CD14-positive monocyte (primary cell): ENCODE measurements at regions not wholly inside any gene's neighbourhood (a gene's known extent, or its start where the extent isn't known, plus 50 kb on each side); places are given as distances from the start of the nearest gene placed in this dataset.

Source experiments
- DNase-seq, 3 donors: peaks; one replicate each; pipeline ENCODE4 v3.0.0-alpha.2; 2011 to 2022
- H2AFZ ChIP-seq: 2 replicates; pipeline ENCODE4 v1.6.0; 2012; ENCODE audit warnings: mild to moderate bottlenecking, low read depth, low read length, inconsistent platforms; ENCODE audit not compliant: insufficient read depth, poor library complexity, severe bottlenecking
- H3K27ac ChIP-seq, 2 donors: 1 replicate in 1 of 2; 2 replicates in 1 of 2; pipeline ENCODE4 v1.5.1; 2012 to 2013; ENCODE audit warnings: low read length in 2 of 2, control low read depth in 1 of 2, inconsistent platforms in 1 of 2, low read depth in 1 of 2, mild to moderate bottlenecking in 1 of 2
- H3K27me3 ChIP-seq, 2 donors: one replicate each; pipeline versions ENCODE4 v1.6.0 to v1.6.1; 2011 to 2013; ENCODE audit warnings: low read length in 2 of 2; ENCODE audit not compliant: control insufficient read depth in 2 of 2, insufficient read depth in 2 of 2
- H3K36me3 ChIP-seq, 2 donors: replicated peaks in 1 of 2; 1 replicate in 1 of 2; 2 replicates in 1 of 2; pipeline versions ENCODE4 v1.5.1 to v1.6.1; 2012 to 2013; ENCODE audit warnings: low read length in 2 of 2, control low read depth in 1 of 2, inconsistent platforms in 1 of 2, mild to moderate bottlenecking in 1 of 2; ENCODE audit not compliant: insufficient read depth in 2 of 2, control insufficient read depth in 1 of 2
- H3K4me1 ChIP-seq, 2 donors: 1 replicate in 1 of 2; 2 replicates in 1 of 2; pipeline versions ENCODE4 v1.5.1 to v1.6.1; 2012 to 2013; ENCODE audit warnings: low read length in 2 of 2, control low read depth in 1 of 2, inconsistent platforms in 1 of 2, mild to moderate bottlenecking in 1 of 2, moderate library complexity in 1 of 2; ENCODE audit not compliant: insufficient read depth in 2 of 2, control insufficient read depth in 1 of 2
- H3K4me2 ChIP-seq: replicated peaks from 2 replicates; pipeline ENCODE3; 2012; ENCODE audit warnings: low read length, moderate library complexity, mild to moderate bottlenecking; ENCODE audit not compliant: poor library complexity, severe bottlenecking; ENCODE audit errors: extremely low read depth
- H3K4me3 ChIP-seq, 3 experiments: fragments of 200-600 bp in 1 of 3; sonication (generic) in 1 of 3; replicated peaks in 1 of 3; 1 replicate in 2 of 3; 2 replicates in 1 of 3; pipeline ENCODE4 v1.5.1; 2011 to 2013; ENCODE audit warnings: low read length in 3 of 3, mild to moderate bottlenecking in 3 of 3, control low read depth in 2 of 3, low read depth in 2 of 3, inconsistent platforms in 1 of 3, moderate library complexity in 1 of 3
- H3K79me2 ChIP-seq: 2 replicates; pipeline ENCODE4 v1.6.0; 2012; ENCODE audit warnings: mild to moderate bottlenecking, control low read depth, inconsistent platforms, low read length, moderate library complexity; ENCODE audit not compliant: insufficient read depth
- H3K9ac ChIP-seq: 2 replicates; pipeline ENCODE4 v1.6.0; 2017; ENCODE audit warnings: low read length, mild to moderate bottlenecking; ENCODE audit not compliant: insufficient read depth, poor library complexity, severe bottlenecking
- H3K9me3 ChIP-seq, 2 donors: replicated peaks in 1 of 2; 1 replicate in 1 of 2; 2 replicates in 1 of 2; pipeline versions ENCODE4 v1.5.1 to v1.6.1; 2012 to 2013; ENCODE audit warnings: low read length in 2 of 2, control low read depth in 1 of 2; ENCODE audit not compliant: control insufficient read depth in 1 of 2, insufficient read depth in 1 of 2
- H4K20me1 ChIP-seq: 2 replicates; pipeline ENCODE4 v1.6.0; 2012; ENCODE audit warnings: mild to moderate bottlenecking, low read length, control low read depth, moderate library complexity; ENCODE audit not compliant: insufficient read depth
- H3K27ac Mint-ChIP-seq, 7 donors: one replicate each; pipeline ENCODE4 v1.8.0; 2020; ENCODE audit warnings: mild to moderate bottlenecking in 7 of 7, mixed read lengths in 7 of 7, moderate library complexity in 6 of 7, inconsistent platforms in 2 of 7
- H3K27me3 Mint-ChIP-seq, 3 donors: one replicate each; pipeline ENCODE4 v1.8.0; 2021 to 2022; ENCODE audit warnings: low read depth in 3 of 3, mild to moderate bottlenecking in 3 of 3, mixed read lengths in 3 of 3, moderate library complexity in 3 of 3, inconsistent platforms in 1 of 3
- H3K36me3 Mint-ChIP-seq, 2 donors: one replicate each; pipeline ENCODE4 v1.8.0; 2020; ENCODE audit warnings: mixed read lengths in 2 of 2, inconsistent platforms in 1 of 2, mild to moderate bottlenecking in 1 of 2
- H3K4me1 Mint-ChIP-seq: one replicate; pipeline ENCODE4 v1.8.0; 2020; ENCODE audit warnings: mild to moderate bottlenecking, mixed read lengths
- H3K4me3 Mint-ChIP-seq, 2 donors: one replicate each; pipeline ENCODE4 v1.8.0; 2020; ENCODE audit warnings: mild to moderate bottlenecking in 2 of 2, mixed read lengths in 2 of 2, moderate library complexity in 1 of 2
- H3K9me3 Mint-ChIP-seq, 7 donors: one replicate each; pipeline ENCODE4 v1.8.0; 2020 to 2022; ENCODE audit warnings: mixed read lengths in 7 of 7, mild to moderate bottlenecking in 6 of 7, moderate library complexity in 6 of 7, inconsistent platforms in 2 of 7
- whole genome bisulfite sequencing: methylation state at CpG from one replicate; pipeline ENCODE4 v1.1.5; 2013; ENCODE audit warnings: missing lambda C conversion rate; ENCODE audit not compliant: insufficient coverage; 5-methylcytosine and 5-hydroxymethylcytosine counted together
- intact Hi-C, 2 donors: fragments of 100-400 bp; cut with micrococcal nuclease; formaldehyde crosslinking; loops; one replicate each; pipeline versions ENCODE4 v1.15.0 to v1.15.1; 2023
- TF ChIP-seq, protein P1 (sequence below): fragments of 200-600 bp; IDR thresholded peaks from one replicate; pipeline ENCODE4 v1.8.0; 2022; ENCODE audit warnings: antibody characterized with exemption, mild to moderate bottlenecking

DNA sequence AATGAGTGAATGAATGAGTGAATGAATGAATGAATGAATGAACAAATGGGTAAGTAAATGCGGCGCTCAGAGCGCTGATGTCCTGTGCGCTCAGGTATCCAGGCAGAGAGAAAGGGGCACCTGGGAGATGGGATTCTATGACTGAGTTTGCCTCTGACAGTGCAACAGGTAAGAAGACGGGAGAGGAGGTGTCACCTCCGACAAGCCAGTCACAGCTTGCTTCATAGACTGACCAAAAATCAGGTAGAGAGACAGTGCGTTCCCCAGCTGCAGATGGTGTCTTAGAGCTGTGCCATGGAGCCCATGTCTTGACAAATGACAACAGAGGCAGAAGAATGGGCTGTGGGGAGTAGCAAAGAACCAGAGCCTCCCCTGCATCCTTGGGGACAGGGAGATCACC lies 327.3 kb downstream of the FGFR2 start:
- WGBS, result 83% methylated on average over 7 of the region's 7 CpGs
- Mint-ChIP-seq H3K27me3 (peaks cover 0 to 2% (median 0%) of the 10 kb centered on the region in 3 donors), H3K9me3 (peaks cover 0 to 4% (median 0%) of the 10 kb centered on the region in 7 donors), H3K4me1 (no peaks in the 10 kb centered on the region), H3K36me3 (no peaks in the 10 kb centered on the region), H3K4me3 (no peak overlapping the region), H3K27ac (peak overlapping the region in 1 of 7 donors; percentile 9)
- Histone ChIP-seq H3K27ac (no peak overlapping the region), H3K27me3 (no peaks in the 10 kb centered on the region), H2AFZ (no peak overlapping the region), H4K20me1 (no peaks in the 10 kb centered on the region), H3K9ac (no peak overlapping the region), H3K4me2 (no peak overlapping the region), H3K9me3 (no peaks in the 10 kb centered on the region), H3K79me2 (no peaks in the 10 kb centered on the region), H3K4me3 (no peak overlapping the region), H3K36me3 (no peaks in the 10 kb centered on the region), H3K4me1 (no peaks in the 10 kb centered on the region)
- no peak for DNase-seq
- TF ChIP-seq, protein P1, sequence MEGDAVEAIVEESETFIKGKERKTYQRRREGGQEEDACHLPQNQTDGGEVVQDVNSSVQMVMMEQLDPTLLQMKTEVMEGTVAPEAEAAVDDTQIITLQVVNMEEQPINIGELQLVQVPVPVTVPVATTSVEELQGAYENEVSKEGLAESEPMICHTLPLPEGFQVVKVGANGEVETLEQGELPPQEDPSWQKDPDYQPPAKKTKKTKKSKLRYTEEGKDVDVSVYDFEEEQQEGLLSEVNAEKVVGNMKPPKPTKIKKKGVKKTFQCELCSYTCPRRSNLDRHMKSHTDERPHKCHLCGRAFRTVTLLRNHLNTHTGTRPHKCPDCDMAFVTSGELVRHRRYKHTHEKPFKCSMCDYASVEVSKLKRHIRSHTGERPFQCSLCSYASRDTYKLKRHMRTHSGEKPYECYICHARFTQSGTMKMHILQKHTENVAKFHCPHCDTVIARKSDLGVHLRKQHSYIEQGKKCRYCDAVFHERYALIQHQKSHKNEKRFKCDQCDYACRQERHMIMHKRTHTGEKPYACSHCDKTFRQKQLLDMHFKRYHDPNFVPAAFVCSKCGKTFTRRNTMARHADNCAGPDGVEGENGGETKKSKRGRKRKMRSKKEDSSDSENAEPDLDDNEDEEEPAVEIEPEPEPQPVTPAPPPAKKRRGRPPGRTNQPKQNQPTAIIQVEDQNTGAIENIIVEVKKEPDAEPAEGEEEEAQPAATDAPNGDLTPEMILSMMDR, result no peak
- intact Hi-C loops, result no loop called here

- Histone ChIP-seq H3K27ac (no peak overlapping the region), H3K79me2 (no peaks in the 10 kb centered on the region), H3K9me3 (no peaks in the 10 kb centered on the region), H3K27me3 (no peaks in the 10 kb centered on the region), H3K4me1 (no peaks in the 10 kb centered on the region), H3K4me2 (no peak overlapping the region), H2AFZ (no peak overlapping the region), H3K4me3 (no peak overlapping the region), H3K9ac (no peak overlapping the region), H3K36me3 (no peaks in the 10 kb centered on the region), H4K20me1 (no peaks in the 10 kb centered on the region)
- peaks cover 0 to 1% (median 0%) of the 10 kb centered on the region in 3 donors for H3K27me3 Mint-ChIP-seq
- TF ChIP-seq, protein P1, result no peak
- H3K4me1 Mint-ChIP-seq, result no peaks in the 10 kb centered on the region
- no peak overlapping the region for H3K27ac Mint-ChIP-seq
- DNase-seq, result no peak
- H3K36me3 Mint-ChIP-seq, result no peaks in the 10 kb centered on the region
- WGBS, result 86% methylated on average over 7 of the region's 7 CpGs
- intact Hi-C loops, result no loop called here
- peaks cover 0 to 7% (median 2%) of the 10 kb centered on the region in 7 donors for H3K9me3 Mint-ChIP-seq
- no peak overlapping the region for H3K4me3 Mint-ChIP-seq
Measured at GRCh38 chr10:121276046-121276445, 322.2 kb downstream of the FGFR2 start.
